Right lobe of liver (tissue), 6 donors: ENCODE measurements at regions not wholly inside any gene's neighbourhood (a gene's known extent, or its start where the extent isn't known, plus 50 kb on each side); places are given as distances from the start of the nearest gene placed in this dataset.

Experiments
- ATAC-seq, 4 donors: fragments of 200-7000 bp; cut with Tn5 transposase; one replicate each; pipeline ENCODE4 v1.9.1; 2020; ENCODE audit warnings: mild to moderate bottlenecking in 4 of 4, moderate library complexity in 4 of 4
- DNase-seq, 3 donors: peaks; one replicate each; pipeline ENCODE4 v3.0.0-alpha.2; 2020
- H3K27ac ChIP-seq, 3 donors: fragments of 200-600 bp; one replicate each; pipeline ENCODE4 v1.8.0; 2022
- H3K27me3 ChIP-seq, 2 donors: fragments of 200-600 bp; one replicate each; pipeline ENCODE4 v1.8.0; 2022
- H3K36me3 ChIP-seq, 4 donors: fragments of 200-600 bp; sonication (generic) in 1 of 4; one replicate each; pipeline versions ENCODE4 v1.5.1 to v1.8.0; 2017 to 2022; ENCODE audit warnings: control low read depth in 1 of 4
- H3K4me1 ChIP-seq, 4 donors: fragments of 200-600 bp; sonication (generic) in 1 of 4; one replicate each; pipeline versions ENCODE4 v1.5.1 to v1.8.0; 2017 to 2022; ENCODE audit warnings: control low read depth in 1 of 4
- H3K4me3 ChIP-seq, 3 donors: fragments of 200-600 bp; one replicate each; pipeline ENCODE4 v1.8.0; 2022
- H3K9me3 ChIP-seq, 4 donors: fragments of 200-600 bp; sonication (generic) in 1 of 4; one replicate each; pipeline versions ENCODE4 v1.5.1 to v1.8.0; 2017 to 2022; ENCODE audit warnings: control low read depth in 1 of 4
- CTCF ChIP-seq, 4 donors: fragments of 200-600 bp in 3 of 4; fragments of 450-650 bp in 1 of 4; IDR thresholded peaks; one replicate each; pipeline versions ENCODE4 v1.5.1 to v1.8.0; 2016 to 2022; ENCODE audit warnings: antibody characterized with exemption in 4 of 4, mild to moderate bottlenecking in 2 of 4
- POLR2A ChIP-seq: fragments of 450-650 bp; IDR thresholded peaks from one replicate; pipeline ENCODE4 v1.6.1; 2017; ENCODE audit warnings: antibody characterized with exemption, mild to moderate bottlenecking
- WGBS: methylation state at CpG from one replicate; pipeline ENCODE4 v1.1.6; 2018; ENCODE audit warnings: low coverage, low lambda C conversion rate; ENCODE audit not compliant: insufficient coverage; ENCODE audit errors: missing lambda C conversion rate; 5-methylcytosine and 5-hydroxymethylcytosine counted together
- intact Hi-C, 2 donors: fragments of 100-400 bp; cut with DNase I; formaldehyde crosslinking; loops; one replicate each; pipeline versions ENCODE4 v1.11.2 to v1.14.1; 2022
- donor health status: DM: no; HTN: yes; CAD: no.
- donor health status: DM: no; HTN: no; CAD: no.
- donor health status: DM: no; HTN: no; CAD: no.
- donor health status: DM: no; HTN: yes; CAD: no.
- donor health status: DM: no; HTN: yes; CAD: no.

- DNase-seq (no peak), ATAC-seq (no peak)
- no peaks in the 10 kb centered on the region for H3K36me3 ChIP-seq
- no peak overlapping the region for H3K4me3 ChIP-seq
- H3K9me3 ChIP-seq: no peaks in the 10 kb centered on the region
- intact Hi-C loops: no loop called here
- TF ChIP-seq CTCF (IDR thresholded peaks at IDR 0.05): no peak
- no peak for TF ChIP-seq POLR2A
- H3K4me1 ChIP-seq: no peaks in the 10 kb centered on the region
- no peaks in the 10 kb centered on the region for H3K27me3 ChIP-seq
- WGBS: 92% methylated on average over 1 of the region's 1 CpG
- H3K27ac ChIP-seq: no peak overlapping the region
These were observed 331.1 kb downstream of the ZNF621 start for GRCh38 chr3:40855871-40856270.

- no peaks in the 10 kb centered on the region for H3K9me3 ChIP-seq
- intact Hi-C loops: no loop called here
- DNase-seq (no peak), ATAC-seq (no peak)
- no peaks in the 10 kb centered on the region for H3K36me3 ChIP-seq
- TF ChIP-seq CTCF (IDR thresholded peaks at IDR 0.05) (no peak), POLR2A (no peak)
- H3K4me1 ChIP-seq: no peaks in the 10 kb centered on the region
- H3K27me3 ChIP-seq: no peaks in the 10 kb centered on the region
- H3K4me3 ChIP-seq: no peak overlapping the region
- H3K27ac ChIP-seq: no peak overlapping the region
- WGBS: 76% methylated on average over 6 of the region's 7 CpGs
These were observed 333.8 kb downstream of the ZNF621 start for GRCh38 chr3:40858364-40859115.

DNA sequence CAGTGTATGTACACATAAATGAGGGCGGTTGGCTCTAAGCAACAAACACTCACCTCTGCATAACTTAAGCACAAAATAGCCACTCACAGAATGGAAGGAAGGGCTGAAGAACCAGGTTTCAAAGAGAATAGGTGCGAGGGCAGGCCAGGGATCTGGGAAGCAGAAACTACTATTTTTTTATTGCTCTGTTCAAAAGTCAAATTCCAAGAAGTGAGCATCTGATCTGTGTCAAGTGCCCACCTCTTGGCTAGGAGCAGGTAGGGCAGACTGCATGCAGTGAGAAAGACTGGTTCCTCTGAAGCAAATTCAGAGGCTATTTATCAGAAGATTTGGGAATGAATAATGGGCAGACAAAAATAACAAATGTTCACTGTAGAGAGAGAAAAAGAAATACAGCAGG is 336.4 kb upstream of the CTNNB1 start:
- no peaks in the 10 kb centered on the region for H3K9me3 ChIP-seq
- DNase-seq (no peak), ATAC-seq (no peak)
- intact Hi-C loops: no loop called here
- H3K4me1 ChIP-seq: no peaks in the 10 kb centered on the region
- no peak overlapping the region for H3K4me3 ChIP-seq
- 83% methylated on average over 2 of the region's 2 CpGs for WGBS
- no peak overlapping the region for H3K27ac ChIP-seq
- no peaks in the 10 kb centered on the region for H3K27me3 ChIP-seq
- TF ChIP-seq CTCF (IDR thresholded peaks at IDR 0.05) (no peak), POLR2A (no peak)
- no peaks in the 10 kb centered on the region for H3K36me3 ChIP-seq

DNA sequence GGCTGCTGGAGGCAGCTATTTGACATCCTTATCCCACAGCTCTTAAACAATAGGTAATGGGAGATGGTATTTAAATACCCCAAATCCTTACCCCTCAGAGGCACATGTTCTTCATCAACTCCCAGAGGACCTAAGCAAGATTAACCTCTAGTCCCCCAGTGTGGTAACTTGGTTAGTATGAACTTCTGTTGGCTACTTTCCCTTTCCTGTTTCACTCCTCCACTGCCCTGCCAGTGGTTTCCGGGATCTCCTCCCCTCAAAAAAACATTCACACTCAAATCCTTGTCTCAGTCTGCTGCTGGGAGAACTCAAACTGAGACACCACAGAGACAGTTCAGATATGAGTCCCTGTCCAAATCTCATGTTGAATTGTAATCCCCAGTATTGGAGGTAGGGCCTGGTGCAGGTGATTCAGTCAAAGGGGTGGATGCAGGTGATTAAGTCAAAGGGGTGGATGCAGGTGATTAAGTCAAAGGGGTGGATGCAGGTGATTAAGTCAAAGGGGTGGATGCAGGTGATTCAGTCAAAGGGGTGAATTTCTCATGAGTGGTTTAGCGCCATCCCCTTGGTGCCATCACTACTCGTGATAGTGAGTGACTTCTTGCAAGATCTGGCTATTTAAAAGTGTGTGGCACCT is 335.0 kb upstream of the CTNNB1 start:
- no peak overlapping the region for H3K27ac ChIP-seq
- TF ChIP-seq POLR2A (no peak), CTCF (IDR thresholded peaks at IDR 0.05) (no peak)
- ATAC-seq (no peak), DNase-seq (no peak)
- WGBS: 71% methylated on average over 1 of the region's 3 CpGs
- intact Hi-C loops: no loop called here
- H3K4me1 ChIP-seq: no peaks in the 10 kb centered on the region
- no peaks in the 10 kb centered on the region for H3K36me3 ChIP-seq
- H3K9me3 ChIP-seq: no peaks in the 10 kb centered on the region
- H3K27me3 ChIP-seq: no peaks in the 10 kb centered on the region
- H3K4me3 ChIP-seq: no peak overlapping the region
